ENCODE measurements at regions not wholly inside any gene's neighbourhood (a gene's known extent, or its start where the extent isn't known, plus 50 kb on each side); places are given as distances from the start of the nearest gene placed in this dataset.

- Histone ChIP-seq H3K56ac (replicated peaks; ENCODE audit: insufficient read length, low read depth, low read length) (no peak overlapping the region), H4K20me1 (replicated peaks in 1 of 2; ENCODE audit: control insufficient read depth in 1 of 2, insufficient read depth in 2 of 2, low read length in 2 of 2) (no peaks in the 10 kb centered on the region), H3K79me1 (ENCODE audit: low read depth, low read length) (no peaks in the 10 kb centered on the region), H3K4me1 (replicated peaks in 1 of 4; ENCODE audit: control insufficient read depth in 3 of 4, insufficient read depth in 4 of 4, low read length in 3 of 4) (no peaks in the 10 kb centered on the region), H2AFZ (ENCODE audit: low read length) (no peak overlapping the region), H3K23ac (ENCODE audit: insufficient read length) (no peak overlapping the region), H2BK20ac (ENCODE audit: low read length) (no peak overlapping the region), H3K27ac (ENCODE audit: low read depth, low read length) (no peak overlapping the region), H3K36me3 (ENCODE audit: control insufficient read depth in 2 of 4, insufficient read depth in 4 of 4, low read length in 3 of 4) (no peaks in the 10 kb centered on the region), H3K4me3 (ENCODE audit: extremely low read depth in 1 of 4, insufficient read depth in 2 of 4, low read depth in 3 of 4, low read length in 4 of 4) (no peak overlapping the region), H4K8ac (ENCODE audit: extremely low read depth, insufficient read depth, low read length) (no peak overlapping the region), H4K5ac (ENCODE audit: insufficient read length, low read depth, low read length) (no peak overlapping the region), H3K4ac (replicated peaks; ENCODE audit: insufficient read length, low read depth, low read length) (no peak overlapping the region), H3K27me3 (replicated peaks in 1 of 4; ENCODE audit: control insufficient read depth in 3 of 4, extremely low read depth in 1 of 4, insufficient read depth in 3 of 4, low read length in 3 of 4) (no peaks in the 10 kb centered on the region), H2AK5ac (ENCODE audit: low read depth, low read length) (no peak overlapping the region), H2BK120ac (replicated peaks; ENCODE audit: low read depth, low read length) (no peak overlapping the region), H2BK5ac (ENCODE audit: low read depth, low read length) (no peak overlapping the region), H3K4me2 (ENCODE audit: insufficient read depth in 1 of 2, low read depth in 2 of 2, low read length in 2 of 2) (no peak overlapping the region), H4K91ac (replicated peaks; ENCODE audit: insufficient read length, low read length) (no peak overlapping the region), H3K23me2 (ENCODE audit: low read depth, low read length) (no peaks in the 10 kb centered on the region), H3K9me3 (ENCODE audit: insufficient read depth in 2 of 2, low read depth in 1 of 2, low read length in 1 of 2) (peaks cover 3% of the 10 kb centered on the region in 2 experiments; a peak in 2 of 4 replicates), H3K18ac (ENCODE audit: extremely low read depth, low read length) (no peak overlapping the region), H3K9ac (replicated peaks in 1 of 4; ENCODE audit: extremely low read depth in 1 of 4, low read depth in 3 of 4, low read length in 3 of 4) (no peak overlapping the region), H3K14ac (ENCODE audit: insufficient read length) (no peak overlapping the region), H2BK12ac (ENCODE audit: low read depth, low read length) (no peak overlapping the region), H2BK15ac (ENCODE audit: low read length) (no peak overlapping the region), H3K79me2 (ENCODE audit: control insufficient read depth in 1 of 2, insufficient read depth in 2 of 2, low read length in 2 of 2) (no peaks in the 10 kb centered on the region)
- DNase-seq (ENCODE audit: low read depth in 1 of 2, low spot score in 2 of 2) (no peak), FAIRE-seq (no peak)
- 100% methylated on average over 2 of the region's 2 CpGs; no CpG with 5 or more reads in 1 of the 2 experiments for WGBS, 2 experiments (ENCODE audit: extremely low coverage in 1 of 2, insufficient coverage in 1 of 2, insufficient read length in 1 of 2, insufficient replicate concordance in 2 of 2, low coverage in 1 of 2, low lambda C conversion rate in 2 of 2, missing lambda C conversion rate in 1 of 2)
- ChIA-PET CTCF (ENCODE audit: partially characterized antibody) (no interaction called here), POLR2A (ENCODE audit: partially characterized antibody) (no interaction called here)
- TF ChIP-seq SIX5 (IDR thresholded peaks at IDR 0.05; ENCODE audit: low read depth, low read length) = no peak
Observed at GRCh38 chr1:81186261-81186660, 614.5 kb upstream of the ADGRL2 start.

All from H1 (cell line).